ENCODE measurements at regions not wholly inside any gene's neighbourhood (a gene's known extent, or its start where the extent isn't known, plus 50 kb on each side); places are given as distances from the start of the nearest gene placed in this dataset.

GRCh38 chr9:107210775-107211174 lies 72.3 kb upstream of the RAD23B start:
- no peak for DNase-seq (ENCODE audit: low read depth)

- no peak for DNase-seq (ENCODE audit: low read depth)
Observed at GRCh38 chr9:107211284-107211923, 71.7 kb upstream of the RAD23B start.

- DNase-seq (ENCODE audit: low read depth), result no peak
Observed at GRCh38 chr9:107212613-107213012, 70.5 kb upstream of the RAD23B start.

- peak; percentile 2 for DNase-seq (ENCODE audit: low read depth)
Observed at GRCh38 chr9:107213080-107213479, 70.0 kb upstream of the RAD23B start.

GRCh38 chr9:107213561-107214028 lies 69.5 kb upstream of the RAD23B start:
- DNase-seq (ENCODE audit: low read depth), result peak; percentile 99

GRCh38 chr9:107214381-107214780 lies 68.7 kb upstream of the RAD23B start:
- peak; percentile 10 for DNase-seq (ENCODE audit: low read depth)

- peak; percentile 46 for DNase-seq (ENCODE audit: low read depth)
Observed at GRCh38 chr9:107214915-107215314, 68.2 kb upstream of the RAD23B start.

GRCh38 chr9:107215381-107215780 lies 67.7 kb upstream of the RAD23B start:
- DNase-seq (ENCODE audit: low read depth), result peak; percentile 70

- no peak for DNase-seq (ENCODE audit: low read depth)
Observed at GRCh38 chr9:107216329-107216728, 66.8 kb upstream of the RAD23B start.

GRCh38 chr9:107218829-107219485 lies 64.1 kb upstream of the RAD23B start:
- no peak for DNase-seq (ENCODE audit: low read depth)

GRCh38 chr9:107219486-107220077 lies 63.5 kb upstream of the RAD23B start:
- DNase-seq (ENCODE audit: low read depth), result no peak

GRCh38 chr9:107221321-107221720 lies 61.8 kb upstream of the RAD23B start:
- DNase-seq (ENCODE audit: low read depth), result no peak

GRCh38 chr9:107222020-107222522 lies 61.0 kb upstream of the RAD23B start:
- peak; percentile 37 for DNase-seq (ENCODE audit: low read depth)

GRCh38 chr9:107223381-107223780 lies 59.7 kb upstream of the RAD23B start:
- no peak for DNase-seq (ENCODE audit: low read depth)

- no peak for DNase-seq (ENCODE audit: low read depth)
Observed at GRCh38 chr9:107224252-107224651, 58.8 kb upstream of the RAD23B start.

GRCh38 chr9:107226421-107226820 lies 56.7 kb upstream of the RAD23B start:
- no peak for DNase-seq (ENCODE audit: low read depth)

- no peak for DNase-seq (ENCODE audit: low read depth)
Observed at GRCh38 chr9:107227774-107228173, 55.3 kb upstream of the RAD23B start.

- no peak for DNase-seq (ENCODE audit: low read depth)
Observed at GRCh38 chr9:107228496-107229039, 54.5 kb upstream of the RAD23B start.

GRCh38 chr9:107229241-107229741 lies 53.8 kb upstream of the RAD23B start:
- DNase-seq (ENCODE audit: low read depth), result no peak
